ENCODE measurements at regions not wholly inside any gene's neighbourhood (a gene's known extent, or its start where the extent isn't known, plus 50 kb on each side); places are given as distances from the start of the nearest gene placed in this dataset.

DNA sequence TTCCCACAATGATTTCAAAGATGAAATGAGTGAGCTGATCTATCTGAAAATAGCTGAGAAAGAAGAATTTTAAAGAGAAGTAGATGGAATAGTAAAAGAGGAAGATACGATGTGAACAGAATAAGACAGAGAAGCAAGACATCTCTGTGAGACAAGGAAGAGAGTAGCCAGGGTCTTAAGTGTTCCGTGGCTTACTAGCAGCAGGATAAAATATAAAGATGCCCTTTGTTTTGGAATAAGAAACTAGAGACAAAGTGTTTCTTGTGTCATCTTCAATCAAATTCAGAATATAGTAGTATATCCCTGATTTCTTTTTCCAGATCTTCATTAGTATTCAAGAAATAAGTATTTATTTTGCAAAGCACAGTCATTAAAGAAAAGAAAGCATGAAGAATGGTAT is 281.0 kb upstream of the NECTIN3 start:
- H2AFZ ChIP-seq (ENCODE audit: low read depth), result no peak overlapping the region
- TF ChIP-seq, protein P1, sequence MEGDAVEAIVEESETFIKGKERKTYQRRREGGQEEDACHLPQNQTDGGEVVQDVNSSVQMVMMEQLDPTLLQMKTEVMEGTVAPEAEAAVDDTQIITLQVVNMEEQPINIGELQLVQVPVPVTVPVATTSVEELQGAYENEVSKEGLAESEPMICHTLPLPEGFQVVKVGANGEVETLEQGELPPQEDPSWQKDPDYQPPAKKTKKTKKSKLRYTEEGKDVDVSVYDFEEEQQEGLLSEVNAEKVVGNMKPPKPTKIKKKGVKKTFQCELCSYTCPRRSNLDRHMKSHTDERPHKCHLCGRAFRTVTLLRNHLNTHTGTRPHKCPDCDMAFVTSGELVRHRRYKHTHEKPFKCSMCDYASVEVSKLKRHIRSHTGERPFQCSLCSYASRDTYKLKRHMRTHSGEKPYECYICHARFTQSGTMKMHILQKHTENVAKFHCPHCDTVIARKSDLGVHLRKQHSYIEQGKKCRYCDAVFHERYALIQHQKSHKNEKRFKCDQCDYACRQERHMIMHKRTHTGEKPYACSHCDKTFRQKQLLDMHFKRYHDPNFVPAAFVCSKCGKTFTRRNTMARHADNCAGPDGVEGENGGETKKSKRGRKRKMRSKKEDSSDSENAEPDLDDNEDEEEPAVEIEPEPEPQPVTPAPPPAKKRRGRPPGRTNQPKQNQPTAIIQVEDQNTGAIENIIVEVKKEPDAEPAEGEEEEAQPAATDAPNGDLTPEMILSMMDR (conservative IDR thresholded peaks at IDR 0.05; ENCODE audit: low read depth, low read length), result no peak

DNA sequence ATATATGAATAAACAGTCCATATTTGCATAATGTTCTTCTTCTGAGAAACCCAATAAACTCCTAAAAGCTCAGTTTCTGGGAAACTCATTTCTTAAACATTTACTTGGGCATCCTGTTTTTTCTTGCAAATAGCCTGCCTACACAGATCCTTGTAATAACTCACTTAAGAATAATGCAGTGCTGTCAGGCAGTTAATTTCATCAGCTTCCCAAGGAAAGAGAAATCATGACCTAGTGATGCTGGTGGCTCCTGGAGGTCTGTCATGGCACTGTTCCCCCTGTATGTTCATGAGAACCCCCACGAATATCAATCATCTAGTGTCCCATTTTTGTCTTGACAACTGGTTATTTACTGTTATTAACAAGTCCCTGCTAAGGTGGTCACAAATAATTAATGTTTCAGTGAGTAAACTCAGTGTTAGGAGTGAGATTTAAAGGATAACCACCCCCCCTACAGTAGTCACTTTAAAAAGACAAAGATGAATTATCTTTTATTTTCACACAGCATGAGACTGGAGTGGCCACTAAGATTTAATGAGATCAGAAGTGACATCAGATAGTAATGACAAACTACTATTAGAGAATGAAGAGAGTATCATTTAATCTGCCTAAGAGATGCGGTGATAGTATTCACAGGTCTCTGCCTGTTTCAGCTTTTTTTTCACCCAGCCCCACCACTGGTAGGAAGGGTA is 279.5 kb upstream of the NECTIN3 start:
- Histone ChIP-seq H3K4me2 (no peak overlapping the region), H3K4me3 (IDR thresholded peaks at IDR 0.05; ENCODE audit: insufficient read depth, low read depth, low read length) (no peak overlapping the region), H3K4me1 (ENCODE audit: low read depth, poor library complexity, severe bottlenecking) (peaks cover 22% of the 10 kb centered on the region), H2AFZ (ENCODE audit: low read depth) (no peak overlapping the region), H3K79me2 (ENCODE audit: insufficient read depth, low read depth) (no peaks in the 10 kb centered on the region), H3K9ac (no peak overlapping the region), H3K36me3 (ENCODE audit: insufficient read depth) (no peaks in the 10 kb centered on the region), H3K27me3 (ENCODE audit: insufficient read depth, low read depth) (no peaks in the 10 kb centered on the region), H4K20me1 (ENCODE audit: insufficient read depth) (no peaks in the 10 kb centered on the region), H3K27ac (no peak overlapping the region)
- TF ChIP-seq, protein P1 (conservative IDR thresholded peaks at IDR 0.05; ENCODE audit: low read depth, low read length), result no peak

More for the DNA sequence above, 281.0 kb upstream of the NECTIN3 start:
- peaks cover 17% of the 10 kb centered on the region for H3K4me1 ChIP-seq (ENCODE audit: low read depth, poor library complexity, severe bottlenecking)
- no peaks in the 10 kb centered on the region for H3K27me3 ChIP-seq (ENCODE audit: insufficient read depth, low read depth)
- no peaks in the 10 kb centered on the region for H3K36me3 ChIP-seq (ENCODE audit: insufficient read depth)
- no peak overlapping the region for H3K4me2 ChIP-seq
- H3K4me3 ChIP-seq (IDR thresholded peaks at IDR 0.05; ENCODE audit: insufficient read depth, low read depth, low read length), result no peak overlapping the region
- H4K20me1 ChIP-seq (ENCODE audit: insufficient read depth), result no peaks in the 10 kb centered on the region
- H3K9ac ChIP-seq, result no peak overlapping the region
- H3K79me2 ChIP-seq (ENCODE audit: insufficient read depth, low read depth), result no peaks in the 10 kb centered on the region
- no peak overlapping the region for H3K27ac ChIP-seq

DNA sequence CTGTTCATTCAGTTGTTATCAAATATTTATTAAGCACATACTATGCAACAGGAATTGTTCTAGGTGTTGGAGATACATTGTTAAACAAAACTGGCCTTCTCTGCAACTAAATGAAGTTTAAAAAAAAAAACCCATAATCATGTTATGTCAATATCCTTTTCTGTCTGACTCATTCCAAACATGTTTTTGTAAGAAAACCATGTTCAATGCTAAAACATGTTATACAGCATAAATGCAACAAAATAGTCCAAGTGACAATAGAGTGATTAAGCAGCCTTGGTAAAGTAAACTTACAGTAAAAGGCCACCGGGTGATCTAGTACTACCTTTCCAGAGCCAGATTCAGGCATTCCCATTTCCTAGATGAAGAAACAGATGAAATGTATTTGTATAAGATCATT is 278.0 kb upstream of the NECTIN3 start:
- H3K4me1 ChIP-seq (ENCODE audit: low read depth, poor library complexity, severe bottlenecking), result peaks cover 22% of the 10 kb centered on the region
- H3K4me2 ChIP-seq, result no peak overlapping the region
- no peaks in the 10 kb centered on the region for H3K79me2 ChIP-seq (ENCODE audit: insufficient read depth, low read depth)
- H3K36me3 ChIP-seq (ENCODE audit: insufficient read depth), result no peaks in the 10 kb centered on the region
- H2AFZ ChIP-seq (ENCODE audit: low read depth), result no peak overlapping the region
- H3K27ac ChIP-seq, result no peak overlapping the region
- H3K9ac ChIP-seq, result no peak overlapping the region
- no peak overlapping the region for H3K4me3 ChIP-seq (IDR thresholded peaks at IDR 0.05; ENCODE audit: insufficient read depth, low read depth, low read length)
- TF ChIP-seq, protein P1 (conservative IDR thresholded peaks at IDR 0.05; ENCODE audit: low read depth, low read length), result no peak
- H4K20me1 ChIP-seq (ENCODE audit: insufficient read depth), result no peaks in the 10 kb centered on the region
- H3K27me3 ChIP-seq (ENCODE audit: insufficient read depth, low read depth), result no peaks in the 10 kb centered on the region

DNA sequence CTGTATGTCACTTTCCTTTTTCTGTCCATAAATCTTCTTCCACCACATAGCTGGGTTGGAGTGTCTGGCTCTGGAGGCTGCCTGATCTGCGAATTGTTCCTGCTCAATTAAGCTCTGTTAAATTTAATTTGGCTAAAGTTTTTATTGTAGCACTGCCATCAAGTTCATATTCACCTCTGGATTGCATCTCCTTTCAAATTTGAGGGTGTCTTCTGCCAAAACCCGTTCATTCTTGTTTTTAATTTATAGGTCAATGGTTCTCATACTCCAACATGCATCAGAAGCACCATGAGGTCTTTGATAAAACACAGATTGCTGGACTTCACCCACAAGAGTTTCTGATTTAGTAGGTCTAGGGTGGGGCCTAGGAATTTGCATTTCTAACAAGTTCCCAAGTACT is 276.5 kb upstream of the NECTIN3 start:
- Histone ChIP-seq H3K4me3 (IDR thresholded peaks at IDR 0.05; ENCODE audit: insufficient read depth, low read depth, low read length) (no peak overlapping the region), H3K27ac (no peak overlapping the region), H2AFZ (ENCODE audit: low read depth) (peak overlapping the region; percentile 14; the same call in 1 of the 2 replicates), H3K9ac (no peak overlapping the region), H3K36me3 (ENCODE audit: insufficient read depth) (no peaks in the 10 kb centered on the region), H4K20me1 (ENCODE audit: insufficient read depth) (no peaks in the 10 kb centered on the region), H3K4me1 (ENCODE audit: low read depth, poor library complexity, severe bottlenecking) (peaks cover 22% of the 10 kb centered on the region), H3K4me2 (peak overlapping the region; percentile 41; the same call in 1 of the 2 replicates), H3K79me2 (ENCODE audit: insufficient read depth, low read depth) (no peaks in the 10 kb centered on the region), H3K27me3 (ENCODE audit: insufficient read depth, low read depth) (no peaks in the 10 kb centered on the region)
- TF ChIP-seq, protein P1 (conservative IDR thresholded peaks at IDR 0.05; ENCODE audit: low read depth, low read length), result no peak
